Common myeloid progenitor, CD34-positive (primary cell): ENCODE measurements at regions not wholly inside any gene's neighbourhood (a gene's known extent, or its start where the extent isn't known, plus 50 kb on each side); places are given as distances from the start of the nearest gene placed in this dataset.

Source experiments
- CTCF ChIA-PET: fragments of 350-600 bp; sonication (Branson Sonifier 250); formaldehyde crosslinking; loops from one replicate; lab custom pipeline; 2021; ENCODE audit warnings: antibody characterized with exemption; lab: Charles Lee
- POLR2A ChIA-PET: fragments of 350-600 bp; sonication (Branson Sonifier 250); formaldehyde crosslinking; loops from one replicate; lab custom pipeline; 2021; ENCODE audit warnings: antibody characterized with exemption; lab: Charles Lee
- DNase-seq, 3 donors: peaks; one replicate each; pipeline versions ENCODE4 v3.0.0 to v3.0.0-alpha.2; 2013
- H3K27ac ChIP-seq, 2 experiments: 1 replicate in 1 of 2; 2 replicates in 1 of 2; pipeline ENCODE4 v1.7.0; 2013; ENCODE audit warnings: inconsistent platforms in 2 of 2, low read length in 2 of 2, mild to moderate bottlenecking in 2 of 2, low read depth in 1 of 2, moderate library complexity in 1 of 2; ENCODE audit not compliant: severe bottlenecking in 2 of 2, insufficient read depth in 1 of 2, poor library complexity in 1 of 2
- H3K27me3 ChIP-seq, 5 experiments: replicated peaks in 2 of 5; 1 replicate in 3 of 5; 2 replicates in 2 of 5; pipeline versions ENCODE4 v1.6.1 to v1.7.0; 2013; ENCODE audit warnings: low read length in 4 of 5, mild to moderate bottlenecking in 2 of 5, moderate library complexity in 2 of 5, inconsistent platforms in 1 of 5; ENCODE audit not compliant: insufficient read depth in 5 of 5, control insufficient read depth in 4 of 5
- H3K36me3 ChIP-seq, 4 experiments: 1 replicate in 2 of 4; 2 replicates in 2 of 4; pipeline versions ENCODE4 v1.6.1 to v1.7.0; 2013; ENCODE audit warnings: low read length in 3 of 4, control low read depth in 1 of 4, mild to moderate bottlenecking in 1 of 4; ENCODE audit not compliant: control insufficient read depth in 4 of 4, insufficient read depth in 4 of 4
- H3K4me1 ChIP-seq, 4 experiments: 1 replicate in 3 of 4; 2 replicates in 1 of 4; pipeline versions ENCODE4 v1.6.1 to v1.7.1; 2013; ENCODE audit warnings: low read length in 3 of 4, mild to moderate bottlenecking in 3 of 4, control low read depth in 1 of 4, inconsistent platforms in 1 of 4, moderate library complexity in 1 of 4; ENCODE audit not compliant: control insufficient read depth in 4 of 4, insufficient read depth in 4 of 4; ENCODE audit errors: control extremely low read depth in 1 of 4
- H3K4me3 ChIP-seq, 7 experiments: 1 replicate in 4 of 7; 2 replicates in 3 of 7; pipeline versions ENCODE4 v1.5.1 to v1.7.0; 2013; ENCODE audit warnings: mild to moderate bottlenecking in 7 of 7, low read length in 6 of 7, moderate library complexity in 6 of 7, inconsistent platforms in 2 of 7, low read depth in 2 of 7, control low read depth in 1 of 7; ENCODE audit not compliant: insufficient read depth in 4 of 7, control insufficient read depth in 1 of 7; ENCODE audit errors: extremely low read depth in 1 of 7
- H3K9me3 ChIP-seq, 5 experiments: 1 replicate in 4 of 5; 2 replicates in 1 of 5; pipeline versions ENCODE4 v1.6.1 to v1.7.1; 2013; ENCODE audit warnings: low read length in 4 of 5, mild to moderate bottlenecking in 2 of 5, inconsistent platforms in 1 of 5, low read depth in 1 of 5, moderate library complexity in 1 of 5; ENCODE audit not compliant: control insufficient read depth in 4 of 5, insufficient read depth in 2 of 5; ENCODE audit errors: control extremely low read depth in 1 of 5
- WGBS: methylation state at CpG from one replicate; pipeline ENCODE4 v1.1.5; 2013; ENCODE audit not compliant: insufficient coverage; 5-methylcytosine and 5-hydroxymethylcytosine counted together

DNA sequence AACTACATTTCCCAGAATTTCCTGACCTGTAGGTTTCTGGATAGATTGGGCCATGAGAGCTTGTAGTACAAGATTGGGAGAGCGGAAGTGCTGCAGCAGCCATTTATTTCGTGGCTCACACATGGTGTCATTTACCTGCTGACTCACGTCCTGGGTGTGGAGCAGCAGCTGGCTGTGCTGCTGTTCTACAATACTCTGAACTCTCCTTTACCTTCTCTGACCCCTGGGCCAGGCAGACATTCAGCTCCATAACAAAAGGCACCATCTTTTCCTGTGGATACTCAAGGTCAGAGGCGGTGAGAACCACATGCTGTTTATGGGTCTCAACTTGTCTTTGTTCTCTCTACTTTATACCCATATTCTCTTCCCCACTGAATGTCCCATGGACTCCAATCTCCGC is 490.2 kb downstream of the IGSF11 start:
- H3K4me3 ChIP-seq = no peak overlapping the region
- no peaks in the 10 kb centered on the region for H3K36me3 ChIP-seq
- no peak overlapping the region for H3K27ac ChIP-seq
- H3K4me1 ChIP-seq = no peaks in the 10 kb centered on the region
- ChIA-PET POLR2A (no interaction called here), CTCF (no interaction called here)
- DNase-seq = no peak
- WGBS = 86% methylated on average over 5 of the region's 5 CpGs
- H3K27me3 ChIP-seq = no peaks in the 10 kb centered on the region
- H3K9me3 ChIP-seq = no peaks in the 10 kb centered on the region

DNA sequence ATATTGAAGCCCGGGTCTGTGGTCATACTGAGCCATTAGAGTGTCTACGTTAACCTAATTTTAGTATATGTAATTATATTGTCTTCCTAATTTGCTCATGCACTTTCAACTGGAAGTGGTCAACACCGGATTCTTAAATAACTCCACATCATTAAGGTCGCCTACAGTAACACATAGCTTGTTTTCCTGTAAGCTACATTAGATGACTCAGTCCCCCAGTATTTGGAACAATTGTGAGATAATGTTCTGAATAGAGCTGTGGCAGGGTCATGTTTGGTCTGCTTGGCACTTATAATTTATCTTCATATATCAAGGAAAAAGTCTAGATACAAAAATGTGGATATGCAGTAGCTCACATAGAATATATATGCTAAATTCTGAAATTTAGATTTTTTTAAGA is 486.2 kb downstream of the IGSF11 start:
- H3K27me3 ChIP-seq = no peaks in the 10 kb centered on the region
- DNase-seq = no peak
- H3K27ac ChIP-seq = no peak overlapping the region
- no peaks in the 10 kb centered on the region for H3K4me1 ChIP-seq
- H3K9me3 ChIP-seq = no peaks in the 10 kb centered on the region
- ChIA-PET CTCF (no interaction called here), POLR2A (no interaction called here)
- WGBS = no CpG with 5 or more reads among the region's 4 CpGs
- H3K4me3 ChIP-seq = no peak overlapping the region
- no peaks in the 10 kb centered on the region for H3K36me3 ChIP-seq

DNA sequence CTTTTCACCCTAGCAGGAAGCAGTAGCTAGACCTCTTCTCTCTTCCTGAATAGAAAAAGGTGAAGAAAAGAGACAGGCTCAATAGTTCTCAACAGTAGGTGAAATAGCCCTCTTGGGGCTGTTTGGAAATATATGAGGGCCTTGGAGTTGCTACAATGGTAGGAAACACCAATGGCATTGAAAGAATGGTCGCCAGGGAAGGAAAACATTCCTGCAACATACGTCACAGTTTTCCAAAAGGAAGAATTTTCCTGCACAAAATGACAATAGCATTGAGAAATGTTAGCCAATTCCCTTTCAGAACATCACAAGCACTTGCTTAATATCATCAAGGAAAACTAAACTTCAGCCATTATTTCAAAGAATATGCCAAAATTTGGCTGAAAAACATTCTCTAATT is 484.5 kb downstream of the IGSF11 start:
- Histone ChIP-seq H3K4me3 (no peak overlapping the region), H3K9me3 (no peaks in the 10 kb centered on the region), H3K27me3 (no peaks in the 10 kb centered on the region), H3K27ac (no peak overlapping the region), H3K4me1 (no peaks in the 10 kb centered on the region), H3K36me3 (no peaks in the 10 kb centered on the region)
- POLR2A ChIA-PET = no interaction called here
- 65% methylated on average over 2 of the region's 2 CpGs for WGBS
- CTCF ChIA-PET = no interaction called here
- no peak for DNase-seq

DNA sequence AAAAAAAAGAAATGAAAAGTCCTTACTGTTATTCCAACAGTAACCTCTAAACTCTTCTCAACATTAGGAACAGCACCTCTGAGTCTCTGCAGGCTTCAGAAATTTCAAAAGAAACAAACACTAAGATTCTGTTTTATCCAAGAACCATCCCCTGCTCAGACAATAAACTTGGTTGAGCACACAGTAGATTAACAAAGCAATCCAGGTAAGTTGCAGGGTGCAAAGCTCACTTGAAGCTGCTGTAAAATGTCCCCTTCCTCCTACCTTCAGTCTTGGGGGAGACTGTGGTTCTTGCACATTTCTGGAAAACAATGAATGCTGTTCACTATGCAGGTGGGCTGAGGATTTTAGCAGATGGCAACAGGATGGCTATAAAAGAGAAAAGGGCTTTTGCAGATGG is 484.1 kb downstream of the IGSF11 start:
- POLR2A ChIA-PET = no interaction called here
- Histone ChIP-seq H3K36me3 (no peaks in the 10 kb centered on the region), H3K27ac (no peak overlapping the region), H3K4me3 (no peak overlapping the region), H3K9me3 (no peaks in the 10 kb centered on the region), H3K4me1 (no peaks in the 10 kb centered on the region), H3K27me3 (no peaks in the 10 kb centered on the region)
- DNase-seq = no peak
- CTCF ChIA-PET = no interaction called here

DNA sequence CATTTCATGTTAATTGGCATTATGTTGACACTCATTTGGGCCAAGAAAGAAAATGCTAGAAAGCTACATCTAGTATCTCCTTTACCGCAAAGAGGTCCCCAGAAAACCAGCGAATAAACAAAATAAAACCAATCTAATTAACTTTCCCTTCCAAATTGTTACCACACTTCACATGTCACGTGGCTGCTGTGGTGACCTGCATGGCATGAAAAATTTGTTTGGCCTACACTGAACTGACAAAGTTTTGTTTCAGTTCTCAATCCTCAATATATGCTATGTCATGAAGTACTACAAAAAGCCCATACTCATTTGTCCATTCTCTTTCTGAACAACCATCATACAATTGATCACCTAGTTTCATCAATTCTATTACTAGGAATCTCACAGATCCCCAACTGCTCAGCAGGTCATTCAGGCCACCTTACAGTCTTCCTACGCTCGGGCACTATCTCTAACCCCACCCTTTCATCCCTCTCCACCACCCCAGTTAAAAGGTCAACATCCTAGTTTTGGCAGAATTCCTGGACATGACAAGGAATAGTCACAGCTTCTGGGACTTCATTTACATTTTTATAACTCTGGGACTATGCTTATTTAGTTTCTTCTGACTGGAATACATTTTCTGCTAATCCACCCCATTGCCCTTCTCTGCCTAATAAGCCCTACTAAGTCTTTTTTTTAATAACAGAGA is 480.4 kb downstream of the IGSF11 start:
- ChIA-PET POLR2A (no interaction called here), CTCF (no interaction called here)
- H3K27ac ChIP-seq = no peak overlapping the region
- H3K36me3 ChIP-seq = no peaks in the 10 kb centered on the region
- no peaks in the 10 kb centered on the region for H3K4me1 ChIP-seq
- H3K4me3 ChIP-seq = no peak overlapping the region
- WGBS = 97% methylated on average over 5 of the region's 5 CpGs
- H3K9me3 ChIP-seq = no peaks in the 10 kb centered on the region
- DNase-seq = no peak
- no peaks in the 10 kb centered on the region for H3K27me3 ChIP-seq

DNA sequence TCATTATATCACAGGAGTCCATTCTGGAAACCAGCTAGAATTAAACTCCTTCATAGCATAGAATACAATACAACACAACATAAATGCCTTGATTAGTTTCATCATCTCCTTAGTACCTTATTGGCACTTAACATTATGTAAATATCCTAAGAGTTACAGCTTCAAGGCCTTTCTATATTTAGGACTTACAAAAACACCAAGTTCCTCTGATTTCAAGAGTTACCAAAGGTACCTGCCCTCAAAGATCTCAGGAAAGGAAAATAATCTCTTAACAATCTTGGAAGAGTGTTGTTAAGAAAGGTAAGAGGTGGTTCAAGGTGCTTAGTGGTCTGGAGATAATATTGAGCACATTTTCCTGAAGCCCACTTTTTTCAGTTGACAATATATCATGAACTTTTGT is 477.7 kb downstream of the IGSF11 start:
- Histone ChIP-seq H3K36me3 (no peaks in the 10 kb centered on the region), H3K4me1 (no peaks in the 10 kb centered on the region), H3K9me3 (peaks cover 0 to 2% (median 0%) of the 10 kb centered on the region in 5 experiments), H3K27ac (no peak overlapping the region), H3K4me3 (no peak overlapping the region), H3K27me3 (no peaks in the 10 kb centered on the region)
- DNase-seq = no peak
- ChIA-PET CTCF (no interaction called here), POLR2A (interaction anchor here (0.5 kb wide), 1 partner anchor 29 kb away, joined by 3 read pairs; no protein-coding TSS in a partner anchor)

DNA sequence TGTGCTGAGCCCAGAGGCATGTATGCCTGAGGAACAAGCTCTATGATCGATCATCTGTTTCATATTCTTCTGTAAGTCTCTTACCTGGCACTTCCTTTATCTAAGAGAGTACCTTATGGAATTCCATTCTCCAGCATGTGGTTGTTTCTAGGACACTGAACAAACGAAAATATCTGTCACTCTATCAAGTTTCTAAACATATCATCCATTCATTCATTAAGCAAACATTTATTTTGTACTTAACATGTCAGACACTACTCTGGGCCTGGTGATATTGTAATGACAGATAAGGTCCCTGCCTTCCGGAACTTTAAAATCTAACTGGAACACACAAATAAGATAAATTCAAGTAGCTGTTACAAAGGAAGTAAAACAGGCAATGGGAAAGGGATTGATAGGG is 477.1 kb downstream of the IGSF11 start:
- WGBS = 100% methylated on average over 1 of the region's 3 CpGs
- no peak for DNase-seq
- CTCF ChIA-PET = no interaction called here

More for the DNA sequence above, 477.1 kb downstream of the IGSF11 start:
- Histone ChIP-seq H3K9me3 (peaks cover 0 to 2% (median 0%) of the 10 kb centered on the region in 5 experiments), H3K27me3 (no peaks in the 10 kb centered on the region), H3K27ac (no peak overlapping the region), H3K36me3 (no peaks in the 10 kb centered on the region), H3K4me3 (no peak overlapping the region), H3K4me1 (no peaks in the 10 kb centered on the region)
- POLR2A ChIA-PET = interaction anchor here (0.5 kb wide), 1 partner anchor 30 kb away, joined by 3 read pairs; no protein-coding TSS in a partner anchor
